ENCODE measurements at regions not wholly inside any gene's neighbourhood (a gene's known extent, or its start where the extent isn't known, plus 50 kb on each side); places are given as distances from the start of the nearest gene placed in this dataset.

GRCh38 chr21:17185674-17186073 lies 327.2 kb upstream of the CXADR start:
- H3K27me3 ChIP-seq (ENCODE audit: insufficient read depth, low read length) = no peaks in the 10 kb centered on the region
- no peak overlapping the region for H3K14ac ChIP-seq (ENCODE audit: low read length)
- H3K9me3 ChIP-seq (ENCODE audit: insufficient read depth, low read depth, low read length) = no peaks in the 10 kb centered on the region
- no peak overlapping the region for H3K4ac ChIP-seq (ENCODE audit: low read depth, low read length)
- H2BK120ac ChIP-seq (ENCODE audit: insufficient read depth, low read length, poor library complexity) = no peak overlapping the region
- H2AK5ac ChIP-seq (ENCODE audit: low read length) = no peak overlapping the region
- no peak overlapping the region for H3K9ac ChIP-seq (ENCODE audit: low read length)
- H4K12ac ChIP-seq (ENCODE audit: low read depth, low read length) = no peak overlapping the region
- no peak overlapping the region for H4K8ac ChIP-seq (ENCODE audit: low read depth, low read length)
- H3K4me2 ChIP-seq (ENCODE audit: low read length) = no peak overlapping the region
- no peak overlapping the region for H2BK12ac ChIP-seq (ENCODE audit: low read length)
- H2BK5ac ChIP-seq (ENCODE audit: low read depth, low read length, poor library complexity) = no peak overlapping the region
- WGBS (ENCODE audit: extremely low coverage, insufficient coverage, insufficient read length) = no CpG with 5 or more reads among the region's 3 CpGs
- no peak overlapping the region for H3K27ac ChIP-seq (ENCODE audit: low read depth, low read length)
- no peak overlapping the region for H3K4me3 ChIP-seq (ENCODE audit: low read depth, low read length)
- no peak overlapping the region for H4K91ac ChIP-seq (ENCODE audit: low read depth, low read length)
- H3K79me2 ChIP-seq (ENCODE audit: control insufficient read depth, insufficient read depth, low read length, poor library complexity) = no peaks in the 10 kb centered on the region
- no peak for DNase-seq
- no peaks in the 10 kb centered on the region for H3K36me3 ChIP-seq (ENCODE audit: control insufficient read depth in 1 of 2, insufficient read depth in 2 of 2, low read length in 2 of 2)
- H3K23ac ChIP-seq (ENCODE audit: low read length) = no peak overlapping the region
- no peaks in the 10 kb centered on the region for H3K79me1 ChIP-seq (ENCODE audit: low read length)
- no peaks in the 10 kb centered on the region for H3K4me1 ChIP-seq (ENCODE audit: control insufficient read depth in 1 of 2, insufficient read depth in 2 of 2, low read length in 2 of 2)
- no peak overlapping the region for H2AFZ ChIP-seq (ENCODE audit: insufficient read depth, low read length, poor library complexity)
- no peak overlapping the region for H3K18ac ChIP-seq (ENCODE audit: low read length)

GRCh38 chr21:17189963-17190362 lies 322.9 kb upstream of the CXADR start:
- DNase-seq = no peak
- peaks cover 2% of the 10 kb centered on the region for H3K79me2 ChIP-seq (ENCODE audit: control insufficient read depth, insufficient read depth, low read length, poor library complexity)
- WGBS (ENCODE audit: extremely low coverage, insufficient coverage, insufficient read length) = no CpG with 5 or more reads among the region's 2 CpGs

GRCh38 chr21:17191346-17191993 lies 321.4 kb upstream of the CXADR start:
- Histone ChIP-seq H3K9me3 (ENCODE audit: insufficient read depth, low read depth, low read length) (peaks cover 3% of the 10 kb centered on the region), H2BK12ac (ENCODE audit: low read length) (no peak overlapping the region), H4K91ac (ENCODE audit: low read depth, low read length) (no peak overlapping the region), H3K36me3 (ENCODE audit: control insufficient read depth in 1 of 2, insufficient read depth in 2 of 2, low read length in 2 of 2) (no peaks in the 10 kb centered on the region), H3K27ac (ENCODE audit: low read depth, low read length) (no peak overlapping the region), H3K4me3 (ENCODE audit: low read depth, low read length) (no peak overlapping the region), H3K79me1 (ENCODE audit: low read length) (no peaks in the 10 kb centered on the region), H3K4me2 (ENCODE audit: low read length) (no peak overlapping the region), H3K4ac (ENCODE audit: low read depth, low read length) (no peak overlapping the region), H2BK120ac (ENCODE audit: insufficient read depth, low read length, poor library complexity) (no peak overlapping the region), H2AK5ac (ENCODE audit: low read length) (no peak overlapping the region), H3K79me2 (ENCODE audit: control insufficient read depth, insufficient read depth, low read length, poor library complexity) (peaks cover 2% of the 10 kb centered on the region), H2AFZ (ENCODE audit: insufficient read depth, low read length, poor library complexity) (no peak overlapping the region), H3K4me1 (ENCODE audit: control insufficient read depth in 1 of 2, insufficient read depth in 2 of 2, low read length in 2 of 2) (no peaks in the 10 kb centered on the region), H3K23ac (ENCODE audit: low read length) (no peak overlapping the region), H4K12ac (ENCODE audit: low read depth, low read length) (no peak overlapping the region), H2BK5ac (ENCODE audit: low read depth, low read length, poor library complexity) (no peak overlapping the region), H3K14ac (ENCODE audit: low read length) (no peak overlapping the region), H4K8ac (ENCODE audit: low read depth, low read length) (no peak overlapping the region), H3K9ac (ENCODE audit: low read length) (no peak overlapping the region), H3K27me3 (ENCODE audit: insufficient read depth, low read length) (no peaks in the 10 kb centered on the region), H3K18ac (ENCODE audit: low read length) (no peak overlapping the region)
- no peak for DNase-seq
- WGBS (ENCODE audit: extremely low coverage, insufficient coverage, insufficient read length) = no CpG with 5 or more reads among the region's 1 CpG

More at GRCh38 chr21:17189963-17190362, 322.9 kb upstream of the CXADR start:
- Histone ChIP-seq H3K23ac (ENCODE audit: low read length) (no peak overlapping the region), H3K14ac (ENCODE audit: low read length) (no peak overlapping the region), H3K4ac (ENCODE audit: low read depth, low read length) (no peak overlapping the region), H4K12ac (ENCODE audit: low read depth, low read length) (no peak overlapping the region), H2BK120ac (ENCODE audit: insufficient read depth, low read length, poor library complexity) (no peak overlapping the region), H4K91ac (ENCODE audit: low read depth, low read length) (no peak overlapping the region), H2AK5ac (ENCODE audit: low read length) (no peak overlapping the region), H2BK5ac (ENCODE audit: low read depth, low read length, poor library complexity) (no peak overlapping the region), H3K9ac (ENCODE audit: low read length) (no peak overlapping the region), H3K27ac (ENCODE audit: low read depth, low read length) (no peak overlapping the region), H3K79me1 (ENCODE audit: low read length) (no peaks in the 10 kb centered on the region), H3K4me2 (ENCODE audit: low read length) (no peak overlapping the region), H2BK12ac (ENCODE audit: low read length) (no peak overlapping the region), H3K27me3 (ENCODE audit: insufficient read depth, low read length) (no peaks in the 10 kb centered on the region), H3K36me3 (ENCODE audit: control insufficient read depth in 1 of 2, insufficient read depth in 2 of 2, low read length in 2 of 2) (no peaks in the 10 kb centered on the region), H4K8ac (ENCODE audit: low read depth, low read length) (no peak overlapping the region), H3K4me3 (ENCODE audit: low read depth, low read length) (no peak overlapping the region), H3K4me1 (ENCODE audit: control insufficient read depth in 1 of 2, insufficient read depth in 2 of 2, low read length in 2 of 2) (no peaks in the 10 kb centered on the region), H3K18ac (ENCODE audit: low read length) (no peak overlapping the region), H2AFZ (ENCODE audit: insufficient read depth, low read length, poor library complexity) (no peak overlapping the region), H3K9me3 (ENCODE audit: insufficient read depth, low read depth, low read length) (peaks cover 3% of the 10 kb centered on the region)

- no peak overlapping the region for H3K4me3 ChIP-seq (ENCODE audit: low read depth, low read length)
- H3K4ac ChIP-seq (ENCODE audit: low read depth, low read length) = no peak overlapping the region
- WGBS (ENCODE audit: extremely low coverage, insufficient coverage, insufficient read length) = no CpG with 5 or more reads among the region's 1 CpG
- no peaks in the 10 kb centered on the region for H3K4me1 ChIP-seq (ENCODE audit: control insufficient read depth in 1 of 2, insufficient read depth in 2 of 2, low read length in 2 of 2)
- no peak overlapping the region for H4K12ac ChIP-seq (ENCODE audit: low read depth, low read length)
- H3K9me3 ChIP-seq (ENCODE audit: insufficient read depth, low read depth, low read length) = peaks cover 3% of the 10 kb centered on the region
- no peak overlapping the region for H2BK12ac ChIP-seq (ENCODE audit: low read length)
- H4K8ac ChIP-seq (ENCODE audit: low read depth, low read length) = no peak overlapping the region
- H3K4me2 ChIP-seq (ENCODE audit: low read length) = no peak overlapping the region
- H2BK120ac ChIP-seq (ENCODE audit: insufficient read depth, low read length, poor library complexity) = no peak overlapping the region
- H3K27me3 ChIP-seq (ENCODE audit: insufficient read depth, low read length) = no peaks in the 10 kb centered on the region
- DNase-seq = no peak
- H3K14ac ChIP-seq (ENCODE audit: low read length) = no peak overlapping the region
- no peaks in the 10 kb centered on the region for H3K36me3 ChIP-seq (ENCODE audit: control insufficient read depth in 1 of 2, insufficient read depth in 2 of 2, low read length in 2 of 2)
- H3K18ac ChIP-seq (ENCODE audit: low read length) = no peak overlapping the region
- H2AK5ac ChIP-seq (ENCODE audit: low read length) = no peak overlapping the region
- no peak overlapping the region for H2AFZ ChIP-seq (ENCODE audit: insufficient read depth, low read length, poor library complexity)
- H3K79me1 ChIP-seq (ENCODE audit: low read length) = no peaks in the 10 kb centered on the region
- no peak overlapping the region for H2BK5ac ChIP-seq (ENCODE audit: low read depth, low read length, poor library complexity)
- no peak overlapping the region for H4K91ac ChIP-seq (ENCODE audit: low read depth, low read length)
- H3K27ac ChIP-seq (ENCODE audit: low read depth, low read length) = no peak overlapping the region
- H3K9ac ChIP-seq (ENCODE audit: low read length) = no peak overlapping the region
- H3K23ac ChIP-seq (ENCODE audit: low read length) = no peak overlapping the region
- H3K79me2 ChIP-seq (ENCODE audit: control insufficient read depth, insufficient read depth, low read length, poor library complexity) = peaks cover 2% of the 10 kb centered on the region
Measured at GRCh38 chr21:17195351-17195750, 317.5 kb upstream of the CXADR start.
